ENCODE measurements at regions not wholly inside any gene's neighbourhood (a gene's known extent, or its start where the extent isn't known, plus 50 kb on each side); places are given as distances from the start of the nearest gene placed in this dataset.

DNA sequence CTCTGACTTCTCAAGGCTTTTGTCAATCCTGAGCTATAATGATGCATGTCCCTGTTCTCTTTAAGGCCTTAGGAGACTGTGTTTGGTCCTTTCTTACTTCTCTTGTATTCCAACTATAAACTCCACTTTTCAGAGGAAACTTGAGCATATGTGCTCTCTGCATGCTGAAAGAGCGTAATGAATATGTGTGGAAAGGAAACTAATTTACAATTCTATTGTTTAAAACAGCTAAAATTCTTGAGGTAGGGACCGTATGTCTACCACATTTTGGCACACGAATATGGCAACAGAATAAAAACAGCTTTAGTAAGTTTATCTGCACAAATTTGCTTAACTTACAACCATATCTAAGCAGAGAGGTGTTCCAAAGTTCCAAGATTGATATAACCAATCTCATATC, 242.0 kb upstream of the DCBLD2 start:
- Histone ChIP-seq H3K4me1 (no peaks in the 10 kb centered on the region), H3K9me3 (no peaks in the 10 kb centered on the region), H3K4me3 (no peak overlapping the region), H3K27me3 (no peaks in the 10 kb centered on the region), H3K36me3 (no peaks in the 10 kb centered on the region), H3K27ac (no peak overlapping the region)
- intact Hi-C loops (cut with DNase I) = no loop called here
- no peak for DNase-seq (ENCODE audit: extremely low spot score in 2 of 2)
- no peak for TF ChIP-seq POLR2AphosphoS5 (IDR thresholded peaks at IDR 0.05; ENCODE audit: insufficient read depth in 1 of 2, low read depth in 1 of 2)
- TF ChIP-seq, protein P1, sequence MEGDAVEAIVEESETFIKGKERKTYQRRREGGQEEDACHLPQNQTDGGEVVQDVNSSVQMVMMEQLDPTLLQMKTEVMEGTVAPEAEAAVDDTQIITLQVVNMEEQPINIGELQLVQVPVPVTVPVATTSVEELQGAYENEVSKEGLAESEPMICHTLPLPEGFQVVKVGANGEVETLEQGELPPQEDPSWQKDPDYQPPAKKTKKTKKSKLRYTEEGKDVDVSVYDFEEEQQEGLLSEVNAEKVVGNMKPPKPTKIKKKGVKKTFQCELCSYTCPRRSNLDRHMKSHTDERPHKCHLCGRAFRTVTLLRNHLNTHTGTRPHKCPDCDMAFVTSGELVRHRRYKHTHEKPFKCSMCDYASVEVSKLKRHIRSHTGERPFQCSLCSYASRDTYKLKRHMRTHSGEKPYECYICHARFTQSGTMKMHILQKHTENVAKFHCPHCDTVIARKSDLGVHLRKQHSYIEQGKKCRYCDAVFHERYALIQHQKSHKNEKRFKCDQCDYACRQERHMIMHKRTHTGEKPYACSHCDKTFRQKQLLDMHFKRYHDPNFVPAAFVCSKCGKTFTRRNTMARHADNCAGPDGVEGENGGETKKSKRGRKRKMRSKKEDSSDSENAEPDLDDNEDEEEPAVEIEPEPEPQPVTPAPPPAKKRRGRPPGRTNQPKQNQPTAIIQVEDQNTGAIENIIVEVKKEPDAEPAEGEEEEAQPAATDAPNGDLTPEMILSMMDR (IDR thresholded peaks at IDR 0.05) = no peak
- TF ChIP-seq POLR2A (IDR thresholded peaks at IDR 0.05) = no peak

- no peak overlapping the region for H3K27ac ChIP-seq
- TF ChIP-seq POLR2A (IDR thresholded peaks at IDR 0.05) = no peak
- no peaks in the 10 kb centered on the region for H3K36me3 ChIP-seq
- no peak for DNase-seq (ENCODE audit: extremely low spot score in 2 of 2)
- no peaks in the 10 kb centered on the region for H3K27me3 ChIP-seq
- intact Hi-C loops (cut with DNase I) = no loop called here
- H3K9me3 ChIP-seq = no peaks in the 10 kb centered on the region
- no peak overlapping the region for H3K4me3 ChIP-seq
- no peaks in the 10 kb centered on the region for H3K4me1 ChIP-seq
These were observed 233.5 kb upstream of the DCBLD2 start for GRCh38 chr3:99134986-99135385.

- TF ChIP-seq POLR2A (IDR thresholded peaks at IDR 0.05) = no peak
- TF ChIP-seq, protein P1 (IDR thresholded peaks at IDR 0.05) = no peak
- TF ChIP-seq POLR2AphosphoS5 (IDR thresholded peaks at IDR 0.05; ENCODE audit: insufficient read depth in 1 of 2, low read depth in 1 of 2) = no peak
- Histone ChIP-seq H3K4me3 (no peak overlapping the region), H3K4me1 (peaks cover 8% of the 10 kb centered on the region), H3K27me3 (no peaks in the 10 kb centered on the region), H3K9me3 (no peaks in the 10 kb centered on the region), H3K27ac (no peak overlapping the region), H3K36me3 (no peaks in the 10 kb centered on the region)
- intact Hi-C loops (cut with DNase I) = no loop called here
- no peak for DNase-seq (ENCODE audit: extremely low spot score in 2 of 2)
These were observed 230.4 kb upstream of the DCBLD2 start for GRCh38 chr3:99131876-99132275.

GRCh38 chr3:99128725-99129505, 227.4 kb upstream of the DCBLD2 start:
- intact Hi-C loops (cut with DNase I) = no loop called here
- H3K9me3 ChIP-seq = no peaks in the 10 kb centered on the region
- no peak overlapping the region for H3K27ac ChIP-seq
- H3K4me3 ChIP-seq = no peak overlapping the region
- no peaks in the 10 kb centered on the region for H3K27me3 ChIP-seq
- DNase-seq (ENCODE audit: extremely low spot score in 2 of 2) = no peak
- peaks cover 8% of the 10 kb centered on the region for H3K4me1 ChIP-seq
- no peaks in the 10 kb centered on the region for H3K36me3 ChIP-seq
- TF ChIP-seq, protein P1 (IDR thresholded peaks at IDR 0.05) = no peak
- TF ChIP-seq POLR2A (IDR thresholded peaks at IDR 0.05) = no peak
- no peak for TF ChIP-seq POLR2AphosphoS5 (IDR thresholded peaks at IDR 0.05; ENCODE audit: insufficient read depth in 1 of 2, low read depth in 1 of 2)

GRCh38 chr3:99128235-99128634, 226.7 kb upstream of the DCBLD2 start:
- intact Hi-C loops (cut with DNase I) = no loop called here
- Histone ChIP-seq H3K27ac (no peak overlapping the region), H3K9me3 (no peaks in the 10 kb centered on the region), H3K27me3 (no peaks in the 10 kb centered on the region), H3K36me3 (no peaks in the 10 kb centered on the region), H3K4me3 (no peak overlapping the region), H3K4me1 (peaks cover 8% of the 10 kb centered on the region)
- no peak for DNase-seq (ENCODE audit: extremely low spot score in 2 of 2)
- no peak for TF ChIP-seq POLR2AphosphoS5 (IDR thresholded peaks at IDR 0.05; ENCODE audit: insufficient read depth in 1 of 2, low read depth in 1 of 2)
- no peak for TF ChIP-seq POLR2A (IDR thresholded peaks at IDR 0.05)
- TF ChIP-seq, protein P1 (IDR thresholded peaks at IDR 0.05) = no peak
